ENCODE measurements at regions not wholly inside any gene's neighbourhood (a gene's known extent, or its start where the extent isn't known, plus 50 kb on each side); places are given as distances from the start of the nearest gene placed in this dataset.

DNA sequence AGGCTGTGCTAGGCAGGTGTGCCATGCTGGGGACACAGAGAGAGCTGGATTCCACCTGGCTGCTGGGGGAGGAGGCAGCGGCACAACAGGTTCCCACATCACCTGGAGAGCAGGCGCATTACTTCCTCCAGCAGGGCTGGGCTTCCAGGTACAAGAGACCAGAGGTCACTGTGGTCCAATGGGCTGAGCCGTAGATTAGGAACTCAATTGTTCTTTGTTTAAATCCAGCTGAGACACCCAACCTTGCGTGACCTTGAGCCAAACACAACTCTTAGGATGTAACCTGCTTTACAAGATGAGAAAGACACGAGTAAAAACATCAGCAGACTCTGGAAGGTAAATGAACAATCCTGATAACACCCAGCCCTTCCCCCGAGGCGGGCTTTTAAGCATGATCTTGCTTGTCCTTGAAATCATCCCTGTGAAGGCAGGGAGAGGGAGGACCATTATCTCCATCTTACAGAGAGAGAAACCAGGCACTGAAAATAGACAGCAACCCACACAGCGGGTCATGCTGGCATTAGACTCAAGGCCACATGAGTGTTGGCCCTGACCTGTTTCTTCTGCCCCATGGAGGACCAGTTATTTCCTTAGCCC, 216.5 kb upstream of the RREB1 start:
- Mint-ChIP-seq H3K27ac (no peak overlapping the region), H3K4me1 (peaks cover 0 to 2% (median 0%) of the 10 kb centered on the region in 4 donors), H3K36me3 (no peaks in the 10 kb centered on the region), H3K4me3 (no peak overlapping the region), H3K27me3 (no peaks in the 10 kb centered on the region), H3K9me3 (no peaks in the 10 kb centered on the region)
- Histone ChIP-seq H3K4me1 (ENCODE audit: control insufficient read depth, insufficient read depth, low read length, poor library complexity, severe bottlenecking) (no peaks in the 10 kb centered on the region), H3K36me3 (ENCODE audit: control insufficient read depth, insufficient read depth, low read length) (no peaks in the 10 kb centered on the region), H3K27me3 (ENCODE audit: control insufficient read depth, insufficient read depth, low read length) (no peaks in the 10 kb centered on the region), H3K27ac (ENCODE audit: insufficient read depth, low read length, poor library complexity, severe bottlenecking) (no peak overlapping the region), H3K9me3 (ENCODE audit: control insufficient read depth in 2 of 2, low read length in 2 of 2) (no peaks in the 10 kb centered on the region), H3K4me3 (ENCODE audit: low read depth, low read length) (no peak overlapping the region)
- DNase-seq (no peak), ATAC-seq (ENCODE audit: low read depth in 2 of 2) (no peak)

DNA sequence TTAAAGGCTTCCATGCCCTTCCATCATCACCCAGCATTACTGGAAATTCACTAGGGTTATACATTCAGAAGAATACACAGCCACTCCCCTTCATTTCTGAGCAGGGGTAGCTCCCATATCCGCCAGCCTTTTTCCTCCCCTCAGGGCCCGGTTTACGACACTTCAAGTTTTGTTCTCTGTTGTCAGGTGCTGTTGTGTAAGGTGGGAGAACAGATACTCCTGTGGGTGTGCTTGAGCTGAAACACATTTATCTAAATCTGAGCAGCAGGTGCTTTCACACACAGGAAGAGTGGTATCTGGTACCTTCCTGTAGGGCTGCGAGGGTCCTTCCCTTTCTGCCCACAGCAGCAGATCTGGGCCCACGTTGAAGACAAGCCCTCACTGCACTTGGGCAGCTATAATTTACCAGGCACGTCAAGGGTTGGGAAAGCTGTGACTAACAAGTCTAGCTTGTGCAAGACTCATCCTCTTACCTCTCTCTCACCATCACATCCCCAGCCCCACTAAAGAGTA, 215.8 kb upstream of the RREB1 start:
- H3K27ac ChIP-seq (ENCODE audit: insufficient read depth, low read length, poor library complexity, severe bottlenecking) = no peak overlapping the region
- no peaks in the 10 kb centered on the region for H3K36me3 Mint-ChIP-seq
- peak overlapping the region in 1 of 3 donors; percentile 20 for H3K27ac Mint-ChIP-seq
- H3K4me3 ChIP-seq (ENCODE audit: low read depth, low read length) = no peak overlapping the region
- no peaks in the 10 kb centered on the region for H3K36me3 ChIP-seq (ENCODE audit: control insufficient read depth, insufficient read depth, low read length)
- no peak for DNase-seq
- ATAC-seq (ENCODE audit: low read depth in 2 of 2) = no peak
- no peaks in the 10 kb centered on the region for H3K27me3 ChIP-seq (ENCODE audit: control insufficient read depth, insufficient read depth, low read length)
- H3K4me1 Mint-ChIP-seq = peaks cover 0 to 2% (median 0%) of the 10 kb centered on the region in 4 donors
- no peak overlapping the region for H3K4me3 Mint-ChIP-seq
- peaks cover 4% of the 10 kb centered on the region for H3K27me3 Mint-ChIP-seq
- no peaks in the 10 kb centered on the region for H3K4me1 ChIP-seq (ENCODE audit: control insufficient read depth, insufficient read depth, low read length, poor library complexity, severe bottlenecking)
- no peaks in the 10 kb centered on the region for H3K9me3 Mint-ChIP-seq
- no peaks in the 10 kb centered on the region for H3K9me3 ChIP-seq (ENCODE audit: control insufficient read depth in 2 of 2, low read length in 2 of 2)

DNA sequence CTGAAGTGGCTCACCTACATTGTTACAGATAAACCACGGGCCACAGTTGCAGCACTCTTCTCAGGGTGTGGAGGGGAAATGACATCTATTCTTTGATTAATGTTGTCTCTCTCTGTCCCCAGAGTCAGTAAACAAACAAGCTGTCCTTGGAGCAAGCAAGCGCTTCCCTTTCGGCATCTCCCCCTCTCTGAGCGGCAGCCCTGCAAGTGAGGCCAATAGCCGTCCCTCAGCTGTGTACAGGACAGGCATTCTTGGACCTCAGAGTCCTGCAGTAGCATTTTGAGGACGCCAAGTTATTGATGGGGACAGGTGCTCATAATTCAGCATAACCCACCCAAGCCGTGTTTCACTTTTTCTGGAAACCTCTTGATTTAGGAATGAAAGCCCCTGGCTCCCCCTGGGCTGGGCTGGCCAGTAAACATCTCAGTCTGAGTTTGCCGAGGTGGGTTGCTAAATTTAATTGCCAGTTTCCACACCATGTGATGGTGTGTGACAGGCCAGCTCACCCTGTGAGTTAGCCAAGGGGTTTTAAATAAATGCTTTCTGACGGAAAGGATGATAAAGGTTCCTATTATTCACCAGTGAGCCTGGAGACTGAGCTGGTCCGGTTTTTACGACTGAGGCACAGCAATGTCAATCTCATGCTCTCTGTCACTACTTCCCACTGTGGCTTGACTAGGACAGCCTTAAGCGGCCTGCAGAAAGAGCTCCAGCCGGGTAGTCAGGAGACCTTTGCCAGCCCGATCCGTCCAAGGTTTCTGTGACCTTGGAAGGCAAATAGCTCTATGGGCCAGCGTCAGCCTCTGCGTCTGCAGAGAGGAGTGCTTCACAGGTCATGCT, 214.8 kb upstream of the RREB1 start:
- Histone ChIP-seq H3K36me3 (ENCODE audit: control insufficient read depth, insufficient read depth, low read length) (no peaks in the 10 kb centered on the region), H3K27ac (ENCODE audit: insufficient read depth, low read length, poor library complexity, severe bottlenecking) (no peak overlapping the region), H3K4me3 (ENCODE audit: low read depth, low read length) (no peak overlapping the region), H3K27me3 (ENCODE audit: control insufficient read depth, insufficient read depth, low read length) (no peaks in the 10 kb centered on the region), H3K4me1 (ENCODE audit: control insufficient read depth, insufficient read depth, low read length, poor library complexity, severe bottlenecking) (no peaks in the 10 kb centered on the region), H3K9me3 (ENCODE audit: control insufficient read depth in 2 of 2, low read length in 2 of 2) (no peaks in the 10 kb centered on the region)
- Mint-ChIP-seq H3K27me3 (peaks cover 5% of the 10 kb centered on the region), H3K27ac (no peak overlapping the region), H3K4me3 (no peak overlapping the region), H3K9me3 (no peaks in the 10 kb centered on the region), H3K4me1 (peaks cover 0 to 2% (median 0%) of the 10 kb centered on the region in 4 donors), H3K36me3 (no peaks in the 10 kb centered on the region)
- ATAC-seq (ENCODE audit: low read depth in 2 of 2) (no peak), DNase-seq (no peak)

- Histone ChIP-seq H3K27me3 (ENCODE audit: control insufficient read depth, insufficient read depth, low read length) (no peaks in the 10 kb centered on the region), H3K27ac (ENCODE audit: insufficient read depth, low read length, poor library complexity, severe bottlenecking) (no peak overlapping the region), H3K4me1 (ENCODE audit: control insufficient read depth, insufficient read depth, low read length, poor library complexity, severe bottlenecking) (no peaks in the 10 kb centered on the region), H3K4me3 (ENCODE audit: low read depth, low read length) (no peak overlapping the region), H3K9me3 (ENCODE audit: control insufficient read depth in 2 of 2, low read length in 2 of 2) (no peaks in the 10 kb centered on the region), H3K36me3 (ENCODE audit: control insufficient read depth, insufficient read depth, low read length) (no peaks in the 10 kb centered on the region)
- H3K27ac Mint-ChIP-seq = no peak overlapping the region
- peaks cover 5% of the 10 kb centered on the region for H3K27me3 Mint-ChIP-seq
- ATAC-seq (ENCODE audit: low read depth in 2 of 2) = no peak
- DNase-seq = no peak
- H3K4me3 Mint-ChIP-seq = no peak overlapping the region
- no peaks in the 10 kb centered on the region for H3K36me3 Mint-ChIP-seq
- no peaks in the 10 kb centered on the region for H3K9me3 Mint-ChIP-seq
- peaks cover 0 to 2% (median 0%) of the 10 kb centered on the region in 4 donors for H3K4me1 Mint-ChIP-seq
Observed at GRCh38 chr6:6893701-6894100, 214.1 kb upstream of the RREB1 start.

DNA sequence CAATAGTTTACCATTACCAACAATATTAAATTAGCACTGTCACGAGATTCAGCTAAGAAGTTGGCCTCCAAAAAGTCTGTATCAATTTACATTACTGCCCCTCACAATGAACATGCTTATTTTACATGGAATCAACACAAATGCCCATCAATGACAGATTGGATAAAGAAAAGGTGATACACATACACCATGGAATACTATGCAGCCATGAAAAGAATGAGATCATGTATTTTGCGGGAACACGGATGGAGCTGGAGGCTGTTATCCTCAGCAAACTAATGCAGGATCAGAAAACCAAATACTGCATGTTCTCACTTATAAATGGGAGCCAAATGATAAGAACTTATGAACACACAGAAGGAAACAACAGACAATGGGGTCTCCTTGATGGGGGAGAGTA, 211.8 kb upstream of the RREB1 start:
- H3K36me3 Mint-ChIP-seq = no peaks in the 10 kb centered on the region

GRCh38 chr6:6897140-6897539, 210.6 kb upstream of the RREB1 start:
- Mint-ChIP-seq H3K36me3 (no peaks in the 10 kb centered on the region), H3K4me3 (no peak overlapping the region), H3K9me3 (no peaks in the 10 kb centered on the region), H3K27me3 (peaks cover 5% of the 10 kb centered on the region), H3K27ac (no peak overlapping the region), H3K4me1 (peaks cover 0 to 3% (median 0%) of the 10 kb centered on the region in 4 donors)
- Histone ChIP-seq H3K4me3 (ENCODE audit: low read depth, low read length) (no peak overlapping the region), H3K27me3 (ENCODE audit: control insufficient read depth, insufficient read depth, low read length) (no peaks in the 10 kb centered on the region), H3K36me3 (ENCODE audit: control insufficient read depth, insufficient read depth, low read length) (no peaks in the 10 kb centered on the region), H3K9me3 (ENCODE audit: control insufficient read depth in 2 of 2, low read length in 2 of 2) (no peaks in the 10 kb centered on the region), H3K27ac (ENCODE audit: insufficient read depth, low read length, poor library complexity, severe bottlenecking) (no peak overlapping the region), H3K4me1 (ENCODE audit: control insufficient read depth, insufficient read depth, low read length, poor library complexity, severe bottlenecking) (no peaks in the 10 kb centered on the region)
- no peak for DNase-seq
- no peak for ATAC-seq (ENCODE audit: low read depth in 2 of 2)

More for the DNA sequence above, 211.8 kb upstream of the RREB1 start:
- H3K27ac Mint-ChIP-seq = no peak overlapping the region
- H3K4me1 ChIP-seq (ENCODE audit: control insufficient read depth, insufficient read depth, low read length, poor library complexity, severe bottlenecking) = no peaks in the 10 kb centered on the region
- no peak overlapping the region for H3K4me3 Mint-ChIP-seq
- peaks cover 5% of the 10 kb centered on the region for H3K27me3 Mint-ChIP-seq
- H3K9me3 Mint-ChIP-seq = no peaks in the 10 kb centered on the region
- H3K27me3 ChIP-seq (ENCODE audit: control insufficient read depth, insufficient read depth, low read length) = no peaks in the 10 kb centered on the region
- H3K4me3 ChIP-seq (ENCODE audit: low read depth, low read length) = no peak overlapping the region
- no peaks in the 10 kb centered on the region for H3K9me3 ChIP-seq (ENCODE audit: control insufficient read depth in 2 of 2, low read length in 2 of 2)
- H3K27ac ChIP-seq (ENCODE audit: insufficient read depth, low read length, poor library complexity, severe bottlenecking) = no peak overlapping the region
- ATAC-seq (ENCODE audit: low read depth in 2 of 2) (no peak), DNase-seq (no peak)
- peaks cover 0 to 3% (median under 1%) of the 10 kb centered on the region in 4 donors for H3K4me1 Mint-ChIP-seq
- no peaks in the 10 kb centered on the region for H3K36me3 ChIP-seq (ENCODE audit: control insufficient read depth, insufficient read depth, low read length)

GRCh38 chr6:6900569-6901204, 207.1 kb upstream of the RREB1 start:
- H3K9me3 Mint-ChIP-seq = no peaks in the 10 kb centered on the region
- no peaks in the 10 kb centered on the region for H3K36me3 Mint-ChIP-seq
- H3K9me3 ChIP-seq (ENCODE audit: control insufficient read depth in 2 of 2, low read length in 2 of 2) = no peaks in the 10 kb centered on the region
- no peak overlapping the region for H3K4me3 Mint-ChIP-seq
- ATAC-seq (ENCODE audit: low read depth in 2 of 2) = no peak
- H3K27ac Mint-ChIP-seq = no peak overlapping the region
- H3K27ac ChIP-seq (ENCODE audit: insufficient read depth, low read length, poor library complexity, severe bottlenecking) = no peak overlapping the region
- no peaks in the 10 kb centered on the region for H3K36me3 ChIP-seq (ENCODE audit: control insufficient read depth, insufficient read depth, low read length)
- DNase-seq = no peak
- H3K4me1 Mint-ChIP-seq = peaks cover 0 to 3% (median 0%) of the 10 kb centered on the region in 4 donors
- H3K27me3 Mint-ChIP-seq = peaks cover 11% of the 10 kb centered on the region
- H3K27me3 ChIP-seq (ENCODE audit: control insufficient read depth, insufficient read depth, low read length) = no peaks in the 10 kb centered on the region
- no peaks in the 10 kb centered on the region for H3K4me1 ChIP-seq (ENCODE audit: control insufficient read depth, insufficient read depth, low read length, poor library complexity, severe bottlenecking)
- H3K4me3 ChIP-seq (ENCODE audit: low read depth, low read length) = no peak overlapping the region

Measured in CD4-positive, CD25-positive, alpha-beta regulatory T cell (primary cell).